SK-N-SH treated with all-trans-retinoic acid at 6 μM for 48 hours (cell line): ENCODE measurements at regions not wholly inside any gene's neighbourhood (a gene's known extent, or its start where the extent isn't known, plus 50 kb on each side); places are given as distances from the start of the nearest gene placed in this dataset.
A peak's percentile ranks its signal among the peaks of the same experiment; 100 is the strongest.

Source experiments
- ATAC-seq: fragments of 200-7000 bp; cut with Tn5 transposase; 3 replicates; pipeline ENCODE4 v1.9.1; 2020; ENCODE audit warnings: mild to moderate bottlenecking, moderate library complexity
- ARNTL ChIP-seq: fragments of 450-650 bp; formaldehyde crosslinking; IDR thresholded peaks from 2 replicates; pipeline ENCODE4 v1.5.0; 2020; ENCODE audit warnings: low read depth, mild to moderate bottlenecking, moderate library complexity, borderline replicate concordance
- BACH2 ChIP-seq: fragments of 250-450 bp; sonication (Bioruptor Pico); IDR thresholded peaks from 2 replicates; pipeline ENCODE4 v1.9.0; 2021; ENCODE audit warnings: mild to moderate bottlenecking, borderline replicate concordance
- CREB5 ChIP-seq: fragments of 250-450 bp; sonication (Bioruptor Pico); IDR thresholded peaks from 2 replicates; pipeline ENCODE4 v1.5.1; 2020; ENCODE audit warnings: low read depth, mild to moderate bottlenecking, moderate library complexity
- CSDC2 ChIP-seq: fragments of 250-450 bp; sonication (Bioruptor Pico); IDR thresholded peaks from 2 replicates; pipeline ENCODE4 v1.5.0; 2020; ENCODE audit warnings: mild to moderate bottlenecking, moderate library complexity
- CSRNP3 ChIP-seq: fragments of 250-450 bp; sonication (Bioruptor Pico); IDR thresholded peaks from 2 replicates; pipeline ENCODE4 v1.5.1; 2021; ENCODE audit warnings: mild to moderate bottlenecking, moderate library complexity
- ESRRG ChIP-seq: fragments of 250-450 bp; sonication (Bioruptor Pico); IDR thresholded peaks from 2 replicates; pipeline ENCODE4 v1.6.1; 2021; ENCODE audit warnings: mild to moderate bottlenecking
- GLIS3 ChIP-seq: fragments of 250-450 bp; sonication (Bioruptor Pico); IDR thresholded peaks from 2 replicates; pipeline ENCODE4 v1.5.0; 2020; ENCODE audit warnings: mild to moderate bottlenecking, moderate library complexity
- ISL1 ChIP-seq: fragments of 250-450 bp; sonication (Bioruptor Pico); IDR thresholded peaks from 2 replicates; pipeline ENCODE4 v2.1.2; 2022; ENCODE audit warnings: mild to moderate bottlenecking, moderate library complexity
- OSR1 ChIP-seq: fragments of 250-450 bp; sonication (Bioruptor Pico); IDR thresholded peaks from 2 replicates; pipeline ENCODE4 v1.8.0; 2022; ENCODE audit warnings: moderate library complexity, mild to moderate bottlenecking, inconsistent platforms
- POU6F1 ChIP-seq: fragments of 250-450 bp; sonication (Bioruptor Pico); IDR thresholded peaks from 2 replicates; pipeline ENCODE4 v1.8.0; 2021; ENCODE audit warnings: low read depth, mild to moderate bottlenecking, moderate library complexity, borderline replicate concordance
- PPARA ChIP-seq: fragments of 250-450 bp; sonication (Bioruptor Pico); IDR thresholded peaks from 2 replicates; pipeline ENCODE4 v1.5.0; 2020; ENCODE audit warnings: mild to moderate bottlenecking, borderline replicate concordance
- RARB ChIP-seq: fragments of 250-450 bp; sonication (Bioruptor Pico); IDR thresholded peaks from 2 replicates; pipeline ENCODE4 v1.8.0; 2021; ENCODE audit warnings: mild to moderate bottlenecking, moderate library complexity
- SNAI2 ChIP-seq: fragments of 250-450 bp; sonication (Bioruptor Pico); IDR thresholded peaks from 2 replicates; pipeline ENCODE4 v1.5.0; 2020; ENCODE audit warnings: mild to moderate bottlenecking, moderate library complexity
- TCF4 ChIP-seq: fragments of 250-450 bp; sonication (Bioruptor Pico); IDR thresholded peaks from 2 replicates; pipeline ENCODE4 v1.8.0; 2021; ENCODE audit warnings: mild to moderate bottlenecking, moderate library complexity, borderline replicate concordance
- TOX ChIP-seq: fragments of 250-450 bp; sonication (Bioruptor Pico); IDR thresholded peaks from 2 replicates; pipeline ENCODE4 v1.8.0; 2021; ENCODE audit warnings: mild to moderate bottlenecking, moderate library complexity, borderline replicate concordance
- TSHZ2 ChIP-seq: fragments of 250-450 bp; sonication (Bioruptor Pico); IDR thresholded peaks from 2 replicates; pipeline ENCODE4 v1.5.0; 2020; ENCODE audit warnings: mild to moderate bottlenecking, moderate library complexity
- ZC3H10 ChIP-seq: fragments of 250-450 bp; sonication (Bioruptor Pico); IDR thresholded peaks from 2 replicates; pipeline ENCODE4 v1.5.1; 2021; ENCODE audit warnings: mild to moderate bottlenecking, moderate library complexity
- ZFP3 ChIP-seq: fragments of 250-450 bp; sonication (Bioruptor Pico); IDR thresholded peaks from 2 replicates; pipeline ENCODE4 v1.5.0; 2020; ENCODE audit warnings: mild to moderate bottlenecking, moderate library complexity
- ZFP30 ChIP-seq: fragments of 450-650 bp; formaldehyde crosslinking; IDR thresholded peaks from 2 replicates; pipeline ENCODE4 v1.5.0; 2022; ENCODE audit warnings: mild to moderate bottlenecking, moderate library complexity
- ZNF565 ChIP-seq: fragments of 450-650 bp; formaldehyde crosslinking; conservative IDR thresholded peaks from 2 replicates; pipeline ENCODE4 v1.5.0; 2020; ENCODE audit warnings: low read depth, mild to moderate bottlenecking, moderate library complexity
- ZNF70 ChIP-seq: fragments of 450-650 bp; formaldehyde crosslinking; IDR thresholded peaks from 2 replicates; pipeline ENCODE4 v1.5.0; 2020; ENCODE audit warnings: mild to moderate bottlenecking, moderate library complexity
- ZNF8 ChIP-seq: fragments of 450-650 bp; formaldehyde crosslinking; IDR thresholded peaks from 2 replicates; pipeline ENCODE4 v1.5.0; 2020; ENCODE audit warnings: mild to moderate bottlenecking, moderate library complexity
- TF ChIP-seq, protein P1 (sequence below): fragments of 250-450 bp; sonication (Bioruptor Pico); IDR thresholded peaks from 2 replicates; pipeline ENCODE4 v1.8.0; 2020; ENCODE audit warnings: mild to moderate bottlenecking, moderate library complexity, borderline replicate concordance

DNA sequence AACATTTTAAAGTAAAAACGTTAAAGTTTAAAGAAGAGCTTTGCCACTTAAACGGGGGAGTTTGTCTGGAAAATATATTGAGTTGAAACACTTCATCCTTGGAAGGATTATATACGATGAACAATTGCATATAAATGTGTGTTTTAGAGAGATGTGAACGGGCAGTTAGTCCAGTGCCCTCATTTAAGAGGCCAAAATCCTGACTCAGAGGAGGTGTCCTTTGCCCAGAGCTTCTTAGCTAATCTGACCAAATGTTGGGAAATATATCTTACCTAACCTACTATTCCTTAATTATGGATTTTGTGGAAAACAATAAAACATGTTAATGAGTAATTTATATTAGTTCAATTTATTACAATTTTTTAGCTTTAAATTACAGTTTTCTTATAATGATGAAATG lies 327.2 kb upstream of the DIPK2B start:
- no peak for TF ChIP-seq ZC3H10
- TF ChIP-seq CSDC2 (CRISPR knock-in tag): no peak
- no peak for TF ChIP-seq POU6F1 (CRISPR knock-in tag)
- no peak for TF ChIP-seq OSR1
- no peak for TF ChIP-seq ZNF8 (CRISPR knock-in tag)
- TF ChIP-seq ISL1 (CRISPR knock-in tag): no peak
- no peak for TF ChIP-seq GLIS3 (CRISPR knock-in tag)
- TF ChIP-seq PPARA (CRISPR knock-in tag): no peak
- no peak for TF ChIP-seq ZNF70 (CRISPR knock-in tag)
- TF ChIP-seq ARNTL (CRISPR knock-in tag): no peak
- no peak for TF ChIP-seq RARB (CRISPR knock-in tag)
- TF ChIP-seq TCF4 (CRISPR knock-in tag): no peak
- no peak for TF ChIP-seq ZFP30 (CRISPR knock-in tag)
- no peak for TF ChIP-seq TOX (CRISPR knock-in tag)
- ATAC-seq: no peak

DNA sequence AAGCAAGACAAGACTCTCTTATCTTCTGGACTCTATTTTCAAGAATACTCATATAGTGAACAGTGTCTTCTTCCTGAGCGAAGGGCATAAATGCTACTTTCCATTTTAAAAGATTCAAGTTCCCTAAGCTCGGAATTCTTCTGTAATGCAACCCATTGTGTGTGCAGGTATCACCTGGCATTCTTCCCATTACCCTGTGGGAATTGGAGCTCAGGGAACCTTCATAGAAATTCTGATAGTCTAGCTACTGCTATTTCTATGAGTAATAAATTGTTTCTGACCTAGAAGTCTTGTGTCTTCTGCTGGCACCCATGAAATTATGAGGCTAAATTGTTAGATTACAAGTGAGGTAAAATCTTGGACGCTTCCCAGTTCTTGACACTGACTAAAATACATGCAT lies 324.1 kb upstream of the DIPK2B start:
- TF ChIP-seq CREB5 (CRISPR knock-in tag): no peak
- TF ChIP-seq TOX (CRISPR knock-in tag): no peak
- no peak for TF ChIP-seq OSR1
- TF ChIP-seq ZFP3 (CRISPR knock-in tag): no peak
- TF ChIP-seq TSHZ2 (CRISPR knock-in tag): no peak
- no peak for TF ChIP-seq ZNF70 (CRISPR knock-in tag)
- TF ChIP-seq ZFP30 (CRISPR knock-in tag): no peak
- no peak for TF ChIP-seq TCF4 (CRISPR knock-in tag)
- TF ChIP-seq RARB (CRISPR knock-in tag): no peak
- TF ChIP-seq CSRNP3 (CRISPR knock-in tag): no peak
- TF ChIP-seq, all 23 proteins: peak for 0

DNA sequence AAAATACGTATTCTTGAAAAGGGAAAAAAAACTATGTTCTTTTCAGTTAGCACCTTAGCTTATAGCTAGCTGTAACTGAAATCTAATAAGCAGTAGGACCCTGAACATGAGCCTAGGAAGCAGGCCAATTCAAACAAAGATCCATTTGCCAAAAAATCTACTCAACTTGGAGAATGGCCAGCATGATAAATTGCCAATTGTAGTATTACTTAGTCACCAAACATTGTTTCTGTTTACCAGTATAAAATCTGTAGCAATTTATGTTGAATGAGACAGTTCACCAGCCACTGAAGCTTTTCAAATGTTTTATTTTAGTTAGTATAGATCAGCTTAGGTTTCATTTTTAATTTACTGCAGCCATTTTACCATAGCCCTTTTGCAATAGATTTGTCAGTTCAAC lies 323.6 kb upstream of the DIPK2B start:
- ATAC-seq: peak; percentile 88
- TF ChIP-seq RARB (CRISPR knock-in tag): no peak
- no peak for TF ChIP-seq TSHZ2 (CRISPR knock-in tag)
- TF ChIP-seq SNAI2 (CRISPR knock-in tag): no peak
- TF ChIP-seq TCF4 (CRISPR knock-in tag): no peak
- no peak for TF ChIP-seq ISL1 (CRISPR knock-in tag)
- TF ChIP-seq ZNF565 (CRISPR knock-in tag): no peak
- TF ChIP-seq CREB5 (CRISPR knock-in tag): no peak
- TF ChIP-seq PPARA (CRISPR knock-in tag): no peak
- no peak for TF ChIP-seq GLIS3 (CRISPR knock-in tag)
- TF ChIP-seq BACH2 (CRISPR knock-in tag): no peak
- TF ChIP-seq ESRRG (CRISPR knock-in tag): no peak
- TF ChIP-seq TOX (CRISPR knock-in tag): no peak
- TF ChIP-seq, protein P1, sequence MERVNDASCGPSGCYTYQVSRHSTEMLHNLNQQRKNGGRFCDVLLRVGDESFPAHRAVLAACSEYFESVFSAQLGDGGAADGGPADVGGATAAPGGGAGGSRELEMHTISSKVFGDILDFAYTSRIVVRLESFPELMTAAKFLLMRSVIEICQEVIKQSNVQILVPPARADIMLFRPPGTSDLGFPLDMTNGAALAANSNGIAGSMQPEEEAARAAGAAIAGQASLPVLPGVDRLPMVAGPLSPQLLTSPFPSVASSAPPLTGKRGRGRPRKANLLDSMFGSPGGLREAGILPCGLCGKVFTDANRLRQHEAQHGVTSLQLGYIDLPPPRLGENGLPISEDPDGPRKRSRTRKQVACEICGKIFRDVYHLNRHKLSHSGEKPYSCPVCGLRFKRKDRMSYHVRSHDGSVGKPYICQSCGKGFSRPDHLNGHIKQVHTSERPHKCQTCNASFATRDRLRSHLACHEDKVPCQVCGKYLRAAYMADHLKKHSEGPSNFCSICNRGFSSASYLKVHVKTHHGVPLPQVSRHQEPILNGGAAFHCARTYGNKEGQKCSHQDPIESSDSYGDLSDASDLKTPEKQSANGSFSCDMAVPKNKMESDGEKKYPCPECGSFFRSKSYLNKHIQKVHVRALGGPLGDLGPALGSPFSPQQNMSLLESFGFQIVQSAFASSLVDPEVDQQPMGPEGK (CRISPR knock-in tag): no peak
- TF ChIP-seq ZC3H10: no peak

More for the DNA sequence above, 324.1 kb upstream of the DIPK2B start:
- no peak for ATAC-seq
